ENCODE measurements at regions not wholly inside any gene's neighbourhood (a gene's known extent, or its start where the extent isn't known, plus 50 kb on each side); places are given as distances from the start of the nearest gene placed in this dataset.
"Not testable (repeated sequence)": the region's sequence is repeated elsewhere in the genome, so short reads cannot be mapped to it uniquely, and the experiment has no call there.

DNA sequence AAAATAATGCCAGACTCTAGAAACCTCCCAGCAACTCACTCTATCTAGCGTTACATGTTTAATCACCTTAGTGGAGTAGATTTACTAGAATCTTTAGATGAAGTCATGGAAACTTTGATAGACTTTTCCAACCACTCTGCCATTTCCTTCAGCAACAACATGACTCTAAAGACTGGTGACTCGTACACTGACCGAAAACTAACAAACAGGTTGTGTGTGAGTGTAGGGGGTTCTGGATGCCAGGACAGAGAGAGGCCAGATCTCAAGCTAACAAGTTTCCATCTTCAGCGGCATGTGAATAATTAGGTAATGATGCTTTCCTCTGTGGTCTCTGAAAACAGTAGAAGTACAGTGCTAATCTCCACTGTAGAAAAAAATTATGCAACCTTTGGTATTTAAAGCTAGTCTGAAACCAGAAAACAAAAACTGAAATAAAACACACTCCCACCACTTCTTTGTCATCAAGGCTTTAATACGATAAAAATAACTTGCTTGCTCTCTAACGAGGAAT is 286.4 kb downstream of the PRDM5 start:
- no peak for DNase-seq

DNA sequence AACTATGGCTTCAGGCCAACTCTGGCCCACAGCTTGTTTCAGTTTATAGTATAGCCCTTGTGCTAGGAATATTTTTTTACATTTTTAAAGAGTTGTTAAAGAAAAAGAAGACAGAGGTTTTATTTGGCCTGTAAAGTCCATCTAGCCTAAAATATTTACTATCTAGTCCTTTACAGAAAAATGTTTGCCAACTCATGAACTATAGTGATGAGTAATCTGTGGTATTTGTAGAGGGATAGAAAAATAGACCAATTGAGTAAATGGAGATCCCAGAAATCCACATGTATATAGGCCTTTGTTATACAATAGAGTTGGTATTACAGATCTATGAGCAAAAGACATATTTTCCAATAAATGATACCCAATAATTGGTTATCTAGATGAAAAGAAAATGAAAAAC is 288.7 kb downstream of the PRDM5 start:
- no peak for DNase-seq

DNA sequence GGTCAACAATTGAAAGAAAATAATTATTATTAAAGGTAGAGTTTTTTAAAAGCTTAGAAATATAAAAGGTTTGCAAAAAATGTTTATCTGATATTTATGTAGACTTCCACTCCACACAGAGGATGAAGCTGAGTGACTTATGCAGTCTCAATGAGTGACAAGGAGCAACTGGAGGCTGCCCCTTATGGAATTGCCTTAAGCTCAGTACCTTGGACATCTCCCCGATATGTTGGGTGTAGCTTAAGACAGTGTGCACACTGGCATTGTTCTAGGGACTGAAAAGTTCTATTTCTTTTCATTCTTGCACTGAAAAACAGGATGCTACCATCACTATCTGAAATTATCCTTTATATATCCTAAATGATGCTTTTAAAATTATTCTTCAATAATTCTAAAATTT is 292.1 kb downstream of the PRDM5 start:
- no peak for DNase-seq

DNA sequence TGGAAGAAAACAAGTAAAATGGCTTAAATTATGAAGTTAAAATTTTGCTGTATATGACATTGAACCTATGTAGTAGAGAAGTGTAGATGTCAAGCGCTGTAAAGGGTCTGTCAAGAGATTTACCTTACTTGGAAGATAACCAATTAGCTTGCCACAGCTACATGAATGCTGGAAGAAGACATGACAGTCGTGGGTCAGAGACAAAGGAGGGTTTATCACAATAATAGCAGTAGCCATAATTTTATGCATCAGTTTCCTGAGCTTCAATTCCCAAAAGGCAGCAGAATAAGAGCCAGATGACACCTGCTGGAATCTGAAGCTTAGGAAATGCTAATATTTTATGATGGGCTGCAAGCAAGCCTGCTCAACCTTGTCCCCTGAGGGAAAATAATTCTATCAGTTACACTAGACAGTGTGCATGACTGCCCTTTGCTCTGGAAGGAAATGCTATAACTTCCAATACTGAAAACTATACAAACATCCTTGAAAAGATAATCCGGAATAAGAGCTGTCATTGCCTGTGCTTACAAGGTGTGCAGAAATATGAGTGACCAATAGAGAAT is 292.9 kb downstream of the PRDM5 start:
- DNase-seq: no peak

DNA sequence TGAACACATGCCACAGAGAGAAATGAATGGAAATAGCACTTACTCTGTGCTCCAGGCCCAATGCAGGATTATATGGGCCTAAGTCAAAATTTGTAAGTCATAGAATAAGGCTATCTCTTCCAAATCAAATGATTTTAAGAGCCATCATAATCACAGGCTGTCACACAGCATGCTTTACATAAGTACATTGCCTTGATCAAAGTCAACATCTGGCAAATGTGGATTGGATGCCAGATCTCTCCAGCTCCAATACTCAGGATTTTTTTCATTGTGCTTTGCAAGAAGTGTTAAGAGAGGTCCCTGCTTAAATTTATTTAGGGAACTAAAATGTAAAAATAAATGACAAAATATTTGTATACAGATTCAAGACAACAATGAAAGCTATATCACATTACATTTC is 299.9 kb downstream of the PRDM5 start:
- no peak for DNase-seq

DNA sequence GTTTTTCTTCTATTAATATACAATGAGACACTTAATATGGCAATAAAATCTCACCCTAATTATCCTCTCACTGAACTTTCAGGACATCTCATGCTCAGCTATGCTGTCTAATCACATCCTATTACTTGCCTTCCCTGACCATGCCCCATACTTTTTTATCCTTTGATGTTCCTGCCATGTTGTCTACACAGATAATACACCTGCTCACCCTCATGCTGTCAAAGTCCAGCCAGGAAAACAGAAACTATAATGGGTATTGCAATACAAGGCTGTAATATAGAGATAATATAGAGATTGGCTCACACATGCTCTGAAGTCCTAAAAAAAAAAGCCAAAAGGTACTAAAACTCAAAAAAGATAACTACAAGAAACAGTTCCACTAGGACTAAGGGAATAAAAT is 305.4 kb downstream of the PRDM5 start:
- DNase-seq: no peak

DNA sequence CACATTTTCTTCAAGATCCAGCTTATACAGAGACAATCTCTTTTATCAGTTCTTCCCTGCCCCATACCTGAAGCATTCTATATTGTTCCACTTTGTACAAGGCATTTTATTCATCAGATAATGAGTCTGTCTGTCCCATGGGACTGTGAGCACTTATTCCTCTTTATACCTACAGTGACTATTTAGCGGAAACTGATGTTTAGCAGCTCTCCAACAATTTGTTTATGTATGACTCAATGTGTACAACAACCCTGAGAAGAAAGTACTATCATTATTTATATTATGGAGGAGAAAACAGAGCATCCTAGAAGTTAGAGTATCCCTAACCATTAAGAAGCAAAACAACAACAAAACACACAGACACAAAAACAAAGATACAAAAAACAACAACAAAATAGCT is 306.5 kb downstream of the PRDM5 start:
- DNase-seq: no peak

DNA sequence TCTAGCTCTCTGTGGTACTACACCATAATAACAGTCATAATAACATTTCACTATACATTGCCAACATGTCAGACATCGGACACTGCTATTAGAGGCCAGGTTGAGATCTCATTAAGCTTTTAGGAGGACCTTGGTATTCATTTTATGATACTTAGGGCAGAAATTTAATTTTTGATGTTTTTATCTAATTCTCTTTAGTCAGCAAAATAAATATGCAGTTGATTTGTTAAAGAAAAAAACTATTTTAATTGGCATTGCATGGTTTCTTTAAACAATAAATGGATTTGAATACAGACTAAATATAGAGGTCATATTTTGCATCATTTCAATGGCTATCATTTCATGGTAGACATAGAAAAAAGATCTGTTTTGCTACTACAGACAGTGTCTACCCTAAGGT is 308.7 kb downstream of the PRDM5 start:
- DNase-seq: no peak

DNA sequence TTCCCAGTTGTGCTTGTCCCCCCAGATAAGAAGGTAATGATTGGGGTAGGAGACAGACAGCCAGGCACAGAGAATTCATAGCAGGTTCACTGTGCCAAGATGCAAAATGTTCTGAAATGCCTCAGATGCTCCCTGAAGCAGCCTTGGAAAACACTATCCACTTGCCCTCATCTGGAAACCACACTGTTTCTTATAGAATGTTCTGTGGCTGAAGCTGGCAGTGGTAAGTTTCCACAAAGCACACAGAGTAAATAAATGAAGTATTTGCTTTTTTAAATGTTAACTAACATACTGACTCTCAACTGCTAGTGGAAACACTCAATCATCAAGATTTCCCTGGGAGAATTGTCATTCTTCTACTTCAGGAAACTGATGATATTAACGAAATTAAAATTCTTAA is 311.4 kb downstream of the PRDM5 start:
- no peak for DNase-seq

DNA sequence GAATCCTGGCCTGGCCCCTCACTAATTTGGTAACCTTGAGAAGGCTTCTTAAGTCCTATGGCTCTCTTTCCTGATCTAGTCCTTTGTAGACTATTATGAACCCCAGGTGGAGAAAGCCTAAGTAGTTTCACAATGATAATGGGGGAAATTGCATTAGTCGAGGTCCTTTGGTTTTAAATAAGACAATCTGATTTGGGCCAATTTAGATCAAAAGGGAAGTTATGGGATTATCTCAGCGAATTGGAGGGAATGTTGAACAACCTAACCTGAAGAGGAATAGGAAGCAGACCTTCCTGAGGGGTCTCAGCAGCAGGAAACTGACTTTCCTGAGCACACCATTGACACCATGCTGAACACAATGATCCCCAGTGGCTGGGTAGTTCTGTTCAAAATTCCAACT is 331.5 kb downstream of the PRDM5 start:
- DNase-seq: no peak

DNA sequence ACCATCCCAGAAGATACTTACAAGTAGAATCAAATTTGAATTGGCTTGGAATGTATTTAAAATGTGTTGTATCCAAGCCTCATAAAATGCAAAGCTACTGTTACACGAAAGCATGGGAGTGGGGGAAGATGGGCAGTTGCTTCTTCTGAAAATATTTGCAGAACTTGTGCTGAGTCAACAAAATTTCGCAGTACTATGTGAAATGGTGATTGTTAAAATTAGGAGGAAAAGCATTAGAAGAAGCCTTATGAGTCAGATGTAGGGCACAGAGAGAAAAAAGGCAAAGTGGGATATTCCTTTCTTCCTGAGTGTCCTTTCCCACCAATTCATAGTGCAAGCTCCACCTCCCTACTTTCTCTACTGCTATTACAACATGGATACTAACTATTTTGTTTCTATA is 332.7 kb downstream of the PRDM5 start:
- no peak for DNase-seq

DNA sequence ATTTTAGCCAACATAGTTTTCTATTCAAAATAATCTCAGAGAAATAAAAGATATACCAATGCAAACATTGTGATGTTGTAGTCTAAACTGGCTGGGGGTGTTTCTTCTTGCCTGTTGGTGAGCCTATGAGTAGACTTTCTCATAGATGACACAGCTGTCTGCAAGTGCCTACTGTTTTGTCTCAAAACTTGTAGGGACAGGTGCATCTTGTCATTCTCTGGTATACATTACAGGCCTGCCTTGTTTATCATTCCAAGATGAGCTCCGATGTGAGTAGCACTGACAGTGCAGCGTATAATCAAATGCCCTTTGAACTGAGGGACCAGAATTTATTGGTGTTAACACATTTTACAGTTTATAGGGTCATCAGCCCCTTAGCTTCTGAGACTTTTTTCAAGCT is 353.8 kb downstream of the PRDM5 start:
- DNase-seq: no peak

DNA sequence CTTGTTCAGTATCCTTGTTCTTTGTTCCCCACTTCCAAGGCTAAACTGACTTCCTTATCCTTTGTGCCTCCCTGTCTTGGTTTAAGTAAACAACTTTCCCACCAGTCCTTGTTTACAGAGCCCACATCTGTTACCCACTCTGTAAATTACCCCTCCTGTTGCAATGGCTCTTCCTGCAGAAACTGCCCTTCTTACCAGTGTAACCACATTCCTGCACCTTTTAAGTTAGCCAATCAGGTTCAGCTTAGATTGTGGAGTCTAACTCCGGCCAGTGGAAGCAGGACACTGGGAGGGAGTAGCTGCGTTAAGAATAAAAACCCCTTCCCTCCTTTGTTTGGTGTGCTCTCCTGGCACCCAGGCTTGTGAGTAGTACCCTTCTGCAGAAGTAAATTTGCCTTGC is 360.9 kb downstream of the PRDM5 start:
- no peak for DNase-seq

DNA sequence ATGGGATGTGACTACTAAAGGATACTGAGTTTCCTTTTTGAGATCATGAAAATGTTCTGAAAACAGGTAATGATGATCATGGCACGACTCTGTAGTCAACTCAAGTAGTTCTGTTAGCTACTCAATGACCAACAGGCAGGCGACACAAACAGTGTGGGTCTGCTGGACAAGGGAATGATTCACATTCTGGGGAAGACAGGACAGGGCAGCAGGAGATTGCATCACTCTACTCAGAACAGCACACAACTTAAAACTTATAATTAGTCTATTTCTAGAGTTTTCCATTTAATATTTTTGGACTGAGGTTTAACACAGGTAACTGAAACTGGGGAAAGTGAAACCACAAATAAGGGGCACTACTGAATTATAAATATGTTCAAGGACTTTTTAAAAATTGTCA is 365.2 kb downstream of the PRDM5 start:
- no peak for DNase-seq

DNA sequence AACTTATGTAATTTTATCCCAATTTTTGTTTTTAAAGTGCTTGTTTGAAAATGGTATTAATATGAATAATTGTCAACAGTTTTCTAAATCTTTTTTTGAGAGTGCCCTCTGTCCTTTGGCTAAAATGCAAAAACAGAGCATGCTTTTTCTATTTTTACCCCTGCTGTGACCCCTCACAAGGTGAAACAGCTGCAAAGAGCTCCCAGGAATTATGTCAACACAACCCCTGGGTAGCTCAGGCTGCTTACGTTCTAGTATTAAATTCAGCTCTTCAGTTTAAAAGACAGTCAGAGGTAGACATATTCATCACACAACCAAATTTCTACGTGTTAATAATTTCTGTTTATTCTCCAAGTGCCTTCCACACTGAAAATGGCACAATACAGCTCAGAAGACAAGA is 367.5 kb downstream of the PRDM5 start:
- no peak for DNase-seq

DNA sequence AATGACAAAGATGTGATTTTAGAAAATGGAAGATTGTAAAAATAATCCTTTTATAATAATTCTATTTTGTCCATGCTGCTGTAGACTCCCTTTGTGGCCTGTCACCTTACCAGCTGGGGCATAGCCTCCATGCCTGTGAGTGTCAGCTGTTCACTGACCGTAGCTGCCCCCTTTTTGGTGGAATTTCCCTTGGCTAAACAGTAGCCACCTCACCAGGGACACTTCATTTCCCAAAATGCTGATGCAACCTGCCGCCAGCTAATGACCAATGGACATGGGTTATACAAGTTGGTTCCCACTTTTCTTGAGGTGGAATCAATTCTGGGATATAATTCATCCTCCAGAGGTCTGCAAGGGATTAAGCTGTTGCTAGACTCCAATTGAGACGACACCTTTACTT is 368.4 kb downstream of the PRDM5 start:
- DNase-seq: no peak

DNA sequence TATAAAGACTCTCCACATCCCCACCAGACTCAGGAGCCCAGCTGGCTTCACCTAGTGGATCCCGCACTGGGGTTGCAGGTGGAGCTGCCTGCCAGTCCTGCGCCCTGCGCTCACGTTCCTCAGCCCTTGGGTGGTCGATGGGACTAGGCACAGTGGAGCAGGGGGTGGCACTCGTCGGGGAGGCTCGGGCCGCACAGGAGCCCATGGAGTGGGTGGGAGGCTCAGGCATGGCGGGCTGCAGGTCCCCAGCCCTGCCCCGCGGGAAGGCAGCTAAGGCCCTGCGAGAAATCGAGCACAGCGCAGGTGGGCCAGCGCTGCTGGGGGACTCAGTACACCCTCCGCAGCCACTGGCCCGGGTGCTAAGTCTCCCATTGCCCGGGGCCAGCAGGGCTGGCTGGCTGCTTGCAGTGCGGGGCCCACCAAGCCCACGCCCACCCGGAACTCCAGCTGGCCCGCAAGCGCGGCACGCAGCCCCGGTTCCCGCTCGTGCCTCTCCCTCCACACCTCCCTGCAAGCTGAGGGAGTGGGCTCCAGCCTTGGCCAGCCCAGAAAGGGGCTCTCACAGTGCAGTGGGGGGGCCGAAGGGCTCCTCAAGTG is 371.8 kb downstream of the PRDM5 start:
- not testable (repeated sequence) for DNase-seq

DNA sequence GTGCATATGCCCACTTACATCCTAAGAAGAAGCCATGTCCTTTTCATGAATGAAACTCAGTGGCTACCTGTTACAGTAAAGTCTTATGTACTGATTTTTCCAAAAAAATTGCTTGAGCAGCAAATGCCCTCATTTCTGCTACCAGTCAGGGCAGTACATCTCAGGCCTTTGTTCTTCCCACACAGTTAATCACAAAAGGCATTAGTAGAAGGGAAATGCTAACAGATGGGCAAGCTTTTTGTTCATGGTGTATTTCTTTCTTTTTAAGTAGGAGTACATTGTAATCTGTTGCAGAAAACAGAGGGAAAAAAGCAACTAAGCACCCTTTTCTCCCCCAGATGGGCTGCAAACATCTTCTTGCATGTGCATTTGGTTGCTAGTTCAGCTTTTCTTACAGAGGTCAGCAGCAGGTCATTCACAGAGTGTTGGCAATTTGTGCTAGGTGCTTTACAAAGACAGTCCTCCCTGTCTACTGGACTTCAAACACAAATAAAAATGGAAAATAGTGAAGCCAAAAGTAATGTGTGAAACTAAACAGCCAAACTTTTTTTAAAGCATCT is 373.4 kb downstream of the PRDM5 start:
- no peak for DNase-seq

DNA sequence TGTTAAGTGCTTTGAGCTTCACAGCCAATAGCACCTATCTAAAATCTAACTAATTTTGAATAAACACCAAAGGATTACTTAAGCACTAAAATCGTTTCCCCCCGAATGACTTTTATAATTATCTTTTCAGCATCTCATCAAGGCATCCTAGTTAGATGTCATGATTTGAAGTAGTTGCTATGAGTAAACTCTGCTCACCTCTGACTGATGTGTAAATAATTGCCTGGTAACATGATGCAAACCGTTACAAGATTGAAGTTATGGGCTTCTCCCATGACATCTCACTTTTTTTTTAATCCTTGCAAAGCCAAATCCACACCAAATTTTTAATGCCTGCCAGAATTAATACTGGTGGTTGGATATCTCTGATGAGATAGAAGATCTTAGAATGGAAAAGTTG is 377.1 kb downstream of the PRDM5 start:
- DNase-seq: no peak

DNA sequence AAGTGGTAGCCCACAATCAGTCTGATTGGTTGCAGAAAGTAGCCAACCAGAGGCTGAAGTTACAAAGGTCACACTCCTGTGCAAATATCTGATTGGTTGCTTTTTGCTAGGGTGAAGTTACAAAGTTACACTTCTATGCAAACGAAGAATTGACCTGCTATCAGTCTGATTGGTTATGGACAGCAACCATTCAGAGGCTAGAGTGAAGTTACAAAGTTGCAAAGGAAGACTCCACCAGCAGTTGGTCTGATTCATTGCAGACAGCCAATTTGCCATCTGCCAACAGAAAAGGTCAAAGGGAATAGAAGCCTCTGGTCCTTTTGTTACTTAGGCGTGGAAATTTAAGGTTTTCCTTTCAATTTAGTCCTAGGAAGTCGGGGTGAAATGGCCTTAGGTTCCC is 377.7 kb downstream of the PRDM5 start:
- no peak for DNase-seq

DNA sequence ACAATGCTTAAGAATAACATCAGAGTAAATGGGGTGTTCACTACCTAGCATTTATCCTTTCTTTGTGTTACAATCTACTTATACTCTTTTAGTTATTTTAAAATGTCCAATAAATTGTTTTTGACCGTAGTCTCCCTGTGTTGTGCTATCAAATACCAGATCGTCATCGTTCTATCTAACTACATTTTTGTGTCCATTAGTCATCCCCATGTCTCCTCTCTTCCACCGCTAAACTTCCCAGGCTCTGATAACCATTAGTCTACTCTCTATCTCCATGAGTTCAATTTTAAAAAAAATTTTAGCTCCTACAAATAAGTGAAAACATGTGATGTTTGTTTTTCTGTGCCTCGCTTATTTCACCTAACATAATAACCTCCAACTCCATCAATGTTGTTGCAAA is 381.9 kb downstream of the PRDM5 start:
- DNase-seq: no peak

DNA sequence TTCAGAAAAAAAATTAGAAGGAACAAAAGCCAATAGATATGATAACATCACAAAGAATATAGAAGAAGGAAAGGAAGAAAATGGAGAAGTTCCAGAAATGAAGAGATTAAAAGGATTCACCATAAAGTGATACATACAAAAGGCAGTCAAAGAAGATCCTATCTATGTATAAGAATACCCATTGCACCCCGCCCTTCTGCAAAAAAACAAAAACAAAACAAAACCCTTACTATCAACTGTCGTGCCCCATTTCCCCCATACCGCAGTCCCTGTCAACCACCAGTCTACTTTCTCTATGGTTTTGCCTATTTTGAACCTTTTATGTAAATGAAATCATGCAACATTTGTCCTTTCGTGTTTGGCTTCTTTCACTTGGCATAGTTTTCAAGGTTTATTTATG is 385.6 kb downstream of the PRDM5 start:
- no peak for DNase-seq

DNA sequence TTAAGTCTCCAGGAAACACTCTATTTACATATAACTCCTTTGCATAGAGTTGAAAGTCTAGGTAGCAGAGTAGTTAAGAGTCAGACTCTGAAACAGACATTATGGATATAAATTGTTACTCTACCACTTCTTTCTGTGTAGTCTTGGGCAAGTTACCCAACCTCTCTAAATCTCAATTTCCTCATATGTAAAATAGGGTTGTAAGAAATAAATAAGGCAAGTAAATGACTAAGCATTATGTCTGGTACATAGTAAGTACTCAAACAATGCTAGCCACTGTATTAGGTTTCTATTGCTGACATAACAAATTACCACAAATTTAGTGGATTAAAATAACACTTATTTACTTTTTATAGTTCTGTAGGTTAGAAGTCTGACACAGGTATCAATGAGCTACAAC is 394.1 kb downstream of the PRDM5 start:
- no peak for DNase-seq

DNA sequence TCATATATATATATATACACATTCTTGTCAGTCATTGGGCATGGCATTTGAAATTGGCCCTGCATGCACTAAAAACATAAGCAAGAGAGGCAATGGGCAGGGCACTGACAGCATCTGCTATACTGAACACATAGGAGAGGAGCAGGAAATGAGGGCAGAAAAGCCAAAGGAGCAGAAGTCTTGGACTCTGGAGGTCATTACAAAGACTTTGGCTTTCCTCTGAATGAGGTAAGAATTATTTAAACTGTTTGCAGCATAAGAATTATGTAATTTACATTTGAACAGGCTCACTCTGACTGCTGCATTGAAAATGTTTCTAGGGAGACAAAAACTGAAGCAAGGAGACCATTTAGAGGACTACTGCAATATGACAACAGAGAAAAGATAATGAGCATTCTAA is 396.5 kb downstream of the PRDM5 start:
- no peak for DNase-seq

DNA sequence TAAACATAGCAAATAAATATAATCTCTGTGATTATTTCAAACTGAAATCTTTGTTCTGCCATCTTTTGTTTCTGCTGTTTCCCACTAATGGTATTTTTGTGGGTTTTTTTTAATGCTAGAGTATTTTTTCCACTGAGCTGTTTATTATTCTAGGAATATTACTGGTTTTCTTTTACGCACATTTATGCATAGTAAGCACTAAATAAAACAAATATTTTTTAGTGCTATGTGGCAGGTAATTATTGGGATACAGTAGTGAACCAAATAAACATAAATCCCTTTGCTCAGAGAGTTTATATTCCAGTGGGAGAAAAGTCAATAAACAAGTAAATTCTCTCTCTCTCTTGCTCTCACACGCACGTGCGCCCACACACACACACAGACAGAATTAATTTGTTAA is 397.4 kb downstream of the PRDM5 start:
- DNase-seq: no peak

Data from NCI-H1048 (cell line).